Uterus (tissue), 2 donors: ENCODE measurements at regions not wholly inside any gene's neighbourhood (a gene's known extent, or its start where the extent isn't known, plus 50 kb on each side); places are given as distances from the start of the nearest gene placed in this dataset.

Source experiments
- POLR2A ChIP-seq, 2 donors: fragments of 450-650 bp; IDR thresholded peaks; one replicate each; pipeline ENCODE4 v1.6.1; 2016; ENCODE audit warnings: antibody characterized with exemption in 2 of 2, mild to moderate bottlenecking in 1 of 2, moderate library complexity in 1 of 2
- TF ChIP-seq, protein P1 (sequence below), 4 experiments: fragments of 200-600 bp in 2 of 4; fragments of 450-650 bp in 2 of 4; sonication (generic) in 2 of 4; IDR thresholded peaks; one replicate each; pipeline ENCODE4 v1.5.1; 2016 to 2019; ENCODE audit warnings: antibody characterized with exemption in 4 of 4, mild to moderate bottlenecking in 2 of 4, moderate library complexity in 1 of 4

DNA sequence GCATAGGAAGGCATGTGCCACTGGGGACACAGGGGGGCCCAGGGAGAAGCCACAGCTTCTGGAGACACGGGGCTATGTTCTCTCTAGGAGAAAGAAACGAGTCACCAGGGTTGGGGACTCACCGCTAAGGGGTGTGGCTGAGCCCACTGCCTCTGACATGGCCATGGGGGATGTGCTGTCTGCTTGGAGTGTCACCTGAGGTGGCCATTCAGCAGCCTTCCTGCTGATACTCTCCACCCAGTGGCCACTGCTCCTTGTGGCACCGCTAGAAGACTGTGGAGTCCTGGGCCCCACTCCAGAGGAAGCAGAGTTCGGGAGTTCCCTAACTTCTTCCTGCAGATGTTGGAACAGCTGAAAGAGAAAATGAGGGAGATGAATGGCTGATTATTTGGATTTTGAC, 91.2 kb upstream of the SLC45A1 start:
- TF ChIP-seq, protein P1, sequence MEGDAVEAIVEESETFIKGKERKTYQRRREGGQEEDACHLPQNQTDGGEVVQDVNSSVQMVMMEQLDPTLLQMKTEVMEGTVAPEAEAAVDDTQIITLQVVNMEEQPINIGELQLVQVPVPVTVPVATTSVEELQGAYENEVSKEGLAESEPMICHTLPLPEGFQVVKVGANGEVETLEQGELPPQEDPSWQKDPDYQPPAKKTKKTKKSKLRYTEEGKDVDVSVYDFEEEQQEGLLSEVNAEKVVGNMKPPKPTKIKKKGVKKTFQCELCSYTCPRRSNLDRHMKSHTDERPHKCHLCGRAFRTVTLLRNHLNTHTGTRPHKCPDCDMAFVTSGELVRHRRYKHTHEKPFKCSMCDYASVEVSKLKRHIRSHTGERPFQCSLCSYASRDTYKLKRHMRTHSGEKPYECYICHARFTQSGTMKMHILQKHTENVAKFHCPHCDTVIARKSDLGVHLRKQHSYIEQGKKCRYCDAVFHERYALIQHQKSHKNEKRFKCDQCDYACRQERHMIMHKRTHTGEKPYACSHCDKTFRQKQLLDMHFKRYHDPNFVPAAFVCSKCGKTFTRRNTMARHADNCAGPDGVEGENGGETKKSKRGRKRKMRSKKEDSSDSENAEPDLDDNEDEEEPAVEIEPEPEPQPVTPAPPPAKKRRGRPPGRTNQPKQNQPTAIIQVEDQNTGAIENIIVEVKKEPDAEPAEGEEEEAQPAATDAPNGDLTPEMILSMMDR (IDR thresholded peaks at IDR 0.05): no peak
- TF ChIP-seq POLR2A (IDR thresholded peaks at IDR 0.05): no peak
